LNCAP (cell line): ENCODE measurements at regions not wholly inside any gene's neighbourhood (a gene's known extent, or its start where the extent isn't known, plus 50 kb on each side); places are given as distances from the start of the nearest gene placed in this dataset.

Experiments
- TF ChIP-seq, protein P1 (sequence below): fragments of 450-650 bp; IDR thresholded peaks from 2 replicates; pipeline ENCODE4 v1.5.1; 2017; ENCODE audit warnings: mild to moderate bottlenecking

DNA sequence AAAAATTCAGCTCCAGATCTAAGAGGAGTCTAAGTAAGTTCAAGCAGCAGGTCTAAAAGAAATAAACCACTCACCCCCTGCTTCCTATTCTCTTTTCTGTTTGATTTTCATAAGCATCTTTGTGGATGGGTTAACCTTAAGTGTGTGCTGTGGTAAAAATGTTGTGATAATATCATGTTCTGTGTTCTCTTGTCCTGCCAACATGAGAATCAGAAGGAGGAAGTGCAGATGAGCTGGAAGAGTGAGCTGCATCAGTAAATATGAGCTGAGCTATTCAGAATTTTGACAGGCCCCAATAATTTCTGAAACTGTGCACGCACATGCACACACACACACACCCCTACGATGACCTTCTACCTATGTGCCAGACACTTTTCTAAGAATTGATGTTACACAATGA is 186.5 kb upstream of the ANKRD55 start:
- TF ChIP-seq, protein P1, sequence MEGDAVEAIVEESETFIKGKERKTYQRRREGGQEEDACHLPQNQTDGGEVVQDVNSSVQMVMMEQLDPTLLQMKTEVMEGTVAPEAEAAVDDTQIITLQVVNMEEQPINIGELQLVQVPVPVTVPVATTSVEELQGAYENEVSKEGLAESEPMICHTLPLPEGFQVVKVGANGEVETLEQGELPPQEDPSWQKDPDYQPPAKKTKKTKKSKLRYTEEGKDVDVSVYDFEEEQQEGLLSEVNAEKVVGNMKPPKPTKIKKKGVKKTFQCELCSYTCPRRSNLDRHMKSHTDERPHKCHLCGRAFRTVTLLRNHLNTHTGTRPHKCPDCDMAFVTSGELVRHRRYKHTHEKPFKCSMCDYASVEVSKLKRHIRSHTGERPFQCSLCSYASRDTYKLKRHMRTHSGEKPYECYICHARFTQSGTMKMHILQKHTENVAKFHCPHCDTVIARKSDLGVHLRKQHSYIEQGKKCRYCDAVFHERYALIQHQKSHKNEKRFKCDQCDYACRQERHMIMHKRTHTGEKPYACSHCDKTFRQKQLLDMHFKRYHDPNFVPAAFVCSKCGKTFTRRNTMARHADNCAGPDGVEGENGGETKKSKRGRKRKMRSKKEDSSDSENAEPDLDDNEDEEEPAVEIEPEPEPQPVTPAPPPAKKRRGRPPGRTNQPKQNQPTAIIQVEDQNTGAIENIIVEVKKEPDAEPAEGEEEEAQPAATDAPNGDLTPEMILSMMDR, result no peak

DNA sequence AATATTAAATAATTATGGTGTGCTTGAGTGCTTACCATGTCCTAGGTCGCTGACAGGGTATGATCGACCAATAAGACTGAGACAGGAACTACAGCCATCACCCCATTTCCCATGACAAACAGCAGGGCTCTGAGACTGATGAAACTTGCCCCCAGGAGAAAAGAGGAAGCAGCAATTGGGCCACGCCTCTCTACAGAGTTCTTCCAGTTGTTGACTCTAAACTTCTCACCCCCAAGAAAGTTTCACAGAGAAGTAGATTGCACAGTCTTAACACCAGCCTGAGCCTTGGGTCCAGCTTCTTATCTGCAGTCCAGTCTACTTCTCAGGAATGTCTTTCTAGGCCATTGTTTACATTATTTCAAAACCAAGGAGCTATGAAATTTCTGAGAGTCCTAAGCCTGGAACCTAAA is 182.2 kb upstream of the ANKRD55 start:
- TF ChIP-seq, protein P1, result no peak

DNA sequence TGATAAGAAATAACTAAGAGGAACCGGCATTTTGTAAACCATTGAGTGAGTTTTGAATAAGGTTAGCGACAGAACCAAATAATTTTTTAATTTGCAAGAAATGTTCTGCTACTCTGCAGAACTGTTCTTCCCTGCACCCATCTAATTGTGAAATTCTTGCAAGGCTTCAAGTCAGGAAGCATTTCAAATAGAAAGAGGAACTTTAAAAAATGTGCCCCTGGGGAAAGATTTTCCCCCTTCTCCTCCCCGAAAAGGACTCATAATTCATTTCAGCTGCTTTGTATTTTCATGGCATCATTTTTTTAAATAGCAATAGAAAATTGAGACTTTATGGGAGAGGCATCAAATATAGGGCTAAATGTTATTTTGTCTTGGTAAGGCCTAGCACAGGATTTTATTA is 180.9 kb upstream of the ANKRD55 start:
- TF ChIP-seq, protein P1, result no peak

DNA sequence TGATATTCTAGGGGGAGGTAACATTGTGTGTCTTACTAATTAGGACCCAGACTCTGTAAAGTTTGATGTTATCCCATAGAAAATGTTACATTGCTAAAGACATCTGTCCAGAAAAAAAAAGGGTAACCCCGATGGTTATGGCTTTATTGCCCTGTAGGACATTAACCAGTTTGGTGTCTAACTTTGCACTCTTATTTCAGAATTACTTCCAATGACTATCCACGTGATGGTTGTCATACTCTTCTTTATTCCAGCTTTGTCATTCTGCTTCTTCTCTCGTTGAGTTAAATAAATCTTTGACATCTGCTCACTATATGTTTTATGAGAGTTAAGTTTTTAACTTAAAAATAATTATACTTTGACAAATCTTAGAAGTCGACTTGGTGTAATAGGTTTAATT is 180.4 kb upstream of the ANKRD55 start:
- TF ChIP-seq, protein P1, result no peak

DNA sequence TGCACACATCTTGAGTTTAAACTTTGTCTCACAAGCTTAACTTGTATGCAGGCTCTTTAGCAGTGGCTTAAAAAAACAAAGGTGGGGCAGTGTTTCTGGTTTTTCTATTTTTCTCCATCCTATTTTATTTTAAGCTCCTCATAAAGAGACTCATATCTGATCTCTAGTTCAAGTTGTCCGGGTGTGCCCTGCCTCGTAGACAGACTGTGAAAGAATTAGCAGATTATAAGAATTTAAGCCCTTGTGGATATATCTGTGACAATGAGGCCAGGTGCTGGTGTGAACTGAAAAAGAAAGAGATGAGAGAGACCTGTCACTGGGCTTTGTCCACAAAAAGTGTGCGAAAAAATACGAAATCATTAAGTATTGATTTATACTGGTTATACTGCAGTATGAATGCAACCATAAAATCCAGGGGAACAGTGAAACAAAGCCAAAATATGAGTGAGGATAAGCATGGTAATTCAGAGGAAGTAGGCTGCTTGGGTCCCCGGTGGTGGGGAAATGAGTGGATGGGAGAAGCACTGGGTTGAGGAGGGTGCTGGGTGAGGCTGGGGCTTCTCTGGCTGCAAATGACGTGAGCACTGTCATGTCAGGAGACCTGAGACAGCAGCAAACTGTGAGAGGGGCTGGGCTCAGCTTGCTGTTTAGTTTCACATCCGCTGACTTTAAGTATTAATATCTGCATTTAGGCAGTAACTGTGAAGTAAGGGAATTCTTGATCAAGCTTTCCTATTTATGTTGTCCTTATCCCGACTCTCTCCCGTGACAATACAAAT is 179.7 kb upstream of the ANKRD55 start:
- TF ChIP-seq, protein P1, result no peak

DNA sequence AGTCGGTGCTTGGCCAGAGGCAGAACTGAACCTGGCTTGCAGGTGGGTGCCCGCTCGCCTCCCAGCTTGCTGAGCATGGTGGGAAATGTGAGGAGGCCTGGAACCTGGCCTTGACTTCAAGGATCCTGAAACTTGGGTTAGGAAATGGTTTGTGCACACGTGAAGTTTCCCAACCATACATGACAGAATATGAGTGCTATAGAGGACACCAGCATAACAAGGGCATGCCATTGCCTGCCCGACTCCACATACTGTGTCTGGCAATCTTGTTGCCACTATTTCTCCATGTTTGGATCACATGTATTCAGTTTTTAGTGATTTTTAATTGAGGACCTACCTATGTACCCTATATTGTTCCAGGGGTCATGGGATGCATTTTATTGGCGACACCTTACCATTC is 177.6 kb upstream of the ANKRD55 start:
- TF ChIP-seq, protein P1, result no peak

DNA sequence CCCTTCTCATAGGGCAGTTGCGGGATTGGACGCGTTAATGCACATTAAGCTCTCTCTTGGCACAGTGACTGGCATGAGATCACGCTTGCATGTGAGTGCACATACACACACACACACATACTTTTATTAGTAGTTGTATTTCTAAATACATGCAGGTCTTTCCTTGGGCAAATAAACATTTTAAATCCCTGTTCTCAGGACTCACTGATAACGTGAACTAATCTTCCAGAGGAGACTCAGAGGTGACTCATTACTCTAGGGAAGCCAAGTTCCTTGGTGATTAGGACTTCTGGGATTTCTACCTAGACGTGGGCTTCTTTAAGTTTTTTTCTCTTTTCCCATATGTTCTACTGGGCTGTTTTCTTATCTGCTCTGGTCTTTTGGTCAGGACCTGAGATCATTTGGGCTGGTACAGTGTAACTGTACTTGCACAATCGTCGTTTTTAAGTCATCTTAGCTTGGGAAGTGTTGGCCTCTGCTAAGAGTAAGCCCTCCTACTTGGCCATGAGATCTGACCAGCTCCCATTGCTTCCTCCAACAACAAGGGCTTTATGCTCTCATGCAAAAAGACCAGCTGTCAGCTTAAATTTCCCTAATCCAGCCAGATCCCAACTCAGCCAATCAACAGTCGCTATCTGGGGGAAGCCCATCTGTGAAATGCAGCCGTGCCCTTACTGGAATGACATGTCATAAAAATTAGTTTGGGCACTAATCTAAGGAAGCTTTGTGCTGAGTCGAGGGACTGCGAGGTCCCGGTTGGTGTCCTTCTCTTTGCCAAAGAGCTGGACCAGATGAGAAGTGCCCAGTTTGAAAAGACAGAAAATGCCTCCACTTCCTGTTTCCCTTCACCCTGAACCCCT is 176.4 kb upstream of the ANKRD55 start:
- TF ChIP-seq, protein P1, result no peak
